H1 (cell line): ENCODE measurements at regions not wholly inside any gene's neighbourhood (a gene's known extent, or its start where the extent isn't known, plus 50 kb on each side); places are given as distances from the start of the nearest gene placed in this dataset.

Experiments used
- CREB1 ChIP-seq: IDR thresholded peaks from 2 replicates; pipeline ENCODE4 v1.6.1; 2012; ENCODE audit warnings: inconsistent platforms
- CTBP2 ChIP-seq: IDR thresholded peaks from 2 replicates; pipeline ENCODE4 v1.7.0; 2011; ENCODE audit warnings: borderline replicate concordance, mild to moderate bottlenecking, moderate library complexity, mixed read lengths, low read length; ENCODE audit not compliant: insufficient read depth, insufficient read length
- PHF8 ChIP-seq: fragments of 200-600 bp; sonication (generic); conservative IDR thresholded peaks from 2 replicates; pipeline ENCODE4 v1.7.1; 2012; ENCODE audit warnings: low read depth, mild to moderate bottlenecking, inconsistent platforms, low read length, moderate library complexity
- RAD21 ChIP-seq, 2 experiments: IDR thresholded peaks in 1 of 2; conservative IDR thresholded peaks in 1 of 2; 2 replicates each; pipeline ENCODE4 v1.6.1; 2011; ENCODE audit warnings: low read depth in 2 of 2, low read length in 2 of 2, improper control_type of control experiment in 1 of 2, inconsistent platforms in 1 of 2, mild to moderate bottlenecking in 1 of 2, moderate library complexity in 1 of 2
- SIX5 ChIP-seq: IDR thresholded peaks from 2 replicates; pipeline ENCODE4 v1.6.1; 2011; ENCODE audit warnings: mild to moderate bottlenecking, low read depth, low read length

DNA sequence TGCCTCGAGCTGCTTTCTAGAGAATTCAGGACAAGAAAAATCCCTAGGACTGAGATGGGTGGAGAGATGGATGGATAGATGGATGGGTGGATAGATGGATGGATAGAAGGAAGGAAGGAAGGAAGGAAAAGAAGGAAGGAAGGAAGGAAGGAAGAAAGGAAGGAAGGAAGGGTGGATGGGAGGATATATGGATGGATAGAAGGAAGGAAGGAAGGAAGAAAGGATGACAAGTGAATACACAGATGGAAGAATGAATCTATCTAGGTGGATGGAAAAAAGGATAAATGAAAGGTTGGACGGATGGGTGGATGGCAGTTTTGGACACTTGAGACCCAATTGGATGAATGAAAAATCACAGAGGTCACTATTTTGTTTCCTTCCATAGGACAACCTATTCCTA, 120.4 kb upstream of the KAZN start (continued):
- TF ChIP-seq CTBP2, result no peak
- TF ChIP-seq RAD21 (IDR thresholded peaks at IDR 0.05 in 1 of 2, conservative IDR thresholded peaks at IDR 0.05 in 1 of 2; ENCODE audit: low read depth in 2 of 2, low read length in 2 of 2), result no peak
- TF ChIP-seq SIX5, result no peak
- TF ChIP-seq PHF8, result no peak
- TF ChIP-seq CREB1, result no peak
